ENCODE measurements at regions not wholly inside any gene's neighbourhood (a gene's known extent, or its start where the extent isn't known, plus 50 kb on each side); places are given as distances from the start of the nearest gene placed in this dataset.

DNA sequence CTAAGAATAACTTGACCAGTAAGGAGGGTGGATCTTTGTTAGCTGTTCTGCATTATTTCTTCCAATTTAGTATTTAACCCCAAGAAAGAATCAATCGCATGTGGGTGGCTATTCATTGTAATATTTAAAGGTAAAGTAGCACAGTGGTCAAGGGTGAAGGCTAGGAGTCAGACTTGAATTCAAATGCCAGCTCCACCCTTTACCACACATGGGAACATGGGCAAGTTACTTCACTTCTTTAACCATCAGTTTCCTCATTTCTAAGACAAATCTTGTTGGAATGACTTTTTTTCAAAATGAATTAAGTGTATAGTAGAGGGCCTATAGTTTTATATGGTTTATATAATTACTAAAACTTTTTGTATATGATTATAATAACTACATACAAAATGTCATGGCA is 71.3 kb upstream of the S1PR1 start:
- no peak for TF ChIP-seq EZH2 (IDR thresholded peaks at IDR 0.05; ENCODE audit: borderline replicate concordance, low read depth, low read length, severe bottlenecking)
- TF ChIP-seq, protein P1, sequence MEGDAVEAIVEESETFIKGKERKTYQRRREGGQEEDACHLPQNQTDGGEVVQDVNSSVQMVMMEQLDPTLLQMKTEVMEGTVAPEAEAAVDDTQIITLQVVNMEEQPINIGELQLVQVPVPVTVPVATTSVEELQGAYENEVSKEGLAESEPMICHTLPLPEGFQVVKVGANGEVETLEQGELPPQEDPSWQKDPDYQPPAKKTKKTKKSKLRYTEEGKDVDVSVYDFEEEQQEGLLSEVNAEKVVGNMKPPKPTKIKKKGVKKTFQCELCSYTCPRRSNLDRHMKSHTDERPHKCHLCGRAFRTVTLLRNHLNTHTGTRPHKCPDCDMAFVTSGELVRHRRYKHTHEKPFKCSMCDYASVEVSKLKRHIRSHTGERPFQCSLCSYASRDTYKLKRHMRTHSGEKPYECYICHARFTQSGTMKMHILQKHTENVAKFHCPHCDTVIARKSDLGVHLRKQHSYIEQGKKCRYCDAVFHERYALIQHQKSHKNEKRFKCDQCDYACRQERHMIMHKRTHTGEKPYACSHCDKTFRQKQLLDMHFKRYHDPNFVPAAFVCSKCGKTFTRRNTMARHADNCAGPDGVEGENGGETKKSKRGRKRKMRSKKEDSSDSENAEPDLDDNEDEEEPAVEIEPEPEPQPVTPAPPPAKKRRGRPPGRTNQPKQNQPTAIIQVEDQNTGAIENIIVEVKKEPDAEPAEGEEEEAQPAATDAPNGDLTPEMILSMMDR (IDR thresholded peaks at IDR 0.05; ENCODE audit: borderline replicate concordance, extremely low read depth, low read length, poor library complexity, severe bottlenecking): no peak

Data from DND-41 (cell line).